OCI-LY7 (cell line): ENCODE measurements at regions not wholly inside any gene's neighbourhood (a gene's known extent, or its start where the extent isn't known, plus 50 kb on each side); places are given as distances from the start of the nearest gene placed in this dataset.

ENCODE experiments used
- BruUV-seq: library from RNA; stranded (reverse); fragments of 400-500 nt; replicated peaks from 2 replicates; lab custom pipeline; 2021; lab: Mats Ljungman, UMichigan
- CTCF ChIA-PET: fragments of 300-600 bp; sonication (Branson Sonifier 250); formaldehyde crosslinking; loops from one replicate; lab custom pipeline; 2022; ENCODE audit warnings: antibody characterized with exemption; ENCODE audit not compliant: unreplicated experiment; lab: Charles Lee
- POLR2A ChIA-PET: fragments of 300-600 bp; sonication (Branson Sonifier 250); formaldehyde crosslinking; loops from one replicate; lab custom pipeline; 2022; ENCODE audit warnings: antibody characterized with exemption; lab: Charles Lee
- DNase-seq: peaks from one replicate; pipeline ENCODE4 v3.0.0-alpha.2; 2015; ENCODE audit warnings: low spot score
- H2AFZ ChIP-seq: fragments of 200-600 bp; sonication (generic), shearing (Covaris generic); 2 replicates; pipeline ENCODE4 v1.6.1; 2014; ENCODE audit warnings: mild to moderate bottlenecking, antibody characterized with exemption, low read length, moderate library complexity
- H3K27ac ChIP-seq: fragments of 200-600 bp; sonication (generic); 2 replicates; pipeline ENCODE4 v1.5.1; 2014; ENCODE audit warnings: mixed run types, low read depth, mild to moderate bottlenecking, moderate library complexity, low read length, inconsistent platforms; ENCODE audit not compliant: poor library complexity, severe bottlenecking
- H3K36me3 ChIP-seq: fragments of 200-600 bp; sonication (generic); 2 replicates; pipeline ENCODE4 v1.6.1; 2014; ENCODE audit warnings: mild to moderate bottlenecking, antibody characterized with exemption, low read length, moderate library complexity, mixed read lengths; ENCODE audit not compliant: insufficient read depth
- H3K4me1 ChIP-seq: fragments of 200-600 bp; sonication (generic); 2 replicates; pipeline ENCODE4 v1.5.1; 2014; ENCODE audit warnings: mild to moderate bottlenecking, low read length; ENCODE audit not compliant: insufficient read depth, poor library complexity, severe bottlenecking
- H3K4me2 ChIP-seq: fragments of 200-600 bp; sonication (generic); 2 replicates; pipeline ENCODE4 v1.6.1; 2014; ENCODE audit warnings: mild to moderate bottlenecking, low read length
- H3K4me3 ChIP-seq: fragments of 200-600 bp; sonication (generic); 2 replicates; pipeline ENCODE4 v1.5.1; 2014; ENCODE audit warnings: mild to moderate bottlenecking, low read depth, low read length; ENCODE audit not compliant: poor library complexity, severe bottlenecking
- H3K79me2 ChIP-seq: fragments of 200-600 bp; sonication (generic); 2 replicates; pipeline ENCODE4 v1.6.1; 2016; ENCODE audit warnings: low read depth, mild to moderate bottlenecking, low read length, moderate library complexity, mixed read lengths; ENCODE audit not compliant: insufficient read depth
- H3K9me2 ChIP-seq: fragments of 200-600 bp; sonication (generic); 2 replicates; pipeline ENCODE4 v1.6.1; 2016; ENCODE audit warnings: mild to moderate bottlenecking, low read length, mixed read lengths; ENCODE audit not compliant: insufficient read depth
- H3K9me3 ChIP-seq: fragments of 200-600 bp; sonication (generic); 2 replicates; pipeline ENCODE4 v1.6.1; 2014; ENCODE audit warnings: mild to moderate bottlenecking, mixed run types, low read length, mixed read lengths
- H4K20me1 ChIP-seq: fragments of 200-600 bp; sonication (generic); 2 replicates; pipeline ENCODE4 v1.6.1; 2014; ENCODE audit warnings: mild to moderate bottlenecking, antibody characterized with exemption, low read length, moderate library complexity, mixed read lengths; ENCODE audit not compliant: insufficient read depth
- EZH2phosphoT487 ChIP-seq: fragments of 200-600 bp; sonication (generic); IDR thresholded peaks from 2 replicates; pipeline ENCODE4 v1.6.1; 2018; ENCODE audit warnings: low read depth, borderline replicate concordance, mild to moderate bottlenecking, mixed run types, antibody characterized with exemption, low read length, moderate library complexity, mixed read lengths
- intact Hi-C: fragments of 100-400 bp; cut with micrococcal nuclease; formaldehyde crosslinking; loops from one replicate; pipeline ENCODE4 v1.10.0; 2022; ENCODE audit not compliant: unreplicated experiment
- TF ChIP-seq, protein P1 (sequence below): fragments of 200-600 bp; sonication (generic); conservative IDR thresholded peaks from 2 replicates; pipeline ENCODE4 v1.5.1; 2014; ENCODE audit warnings: mild to moderate bottlenecking, antibody characterized with exemption, low read length, moderate library complexity, mixed read lengths

DNA sequence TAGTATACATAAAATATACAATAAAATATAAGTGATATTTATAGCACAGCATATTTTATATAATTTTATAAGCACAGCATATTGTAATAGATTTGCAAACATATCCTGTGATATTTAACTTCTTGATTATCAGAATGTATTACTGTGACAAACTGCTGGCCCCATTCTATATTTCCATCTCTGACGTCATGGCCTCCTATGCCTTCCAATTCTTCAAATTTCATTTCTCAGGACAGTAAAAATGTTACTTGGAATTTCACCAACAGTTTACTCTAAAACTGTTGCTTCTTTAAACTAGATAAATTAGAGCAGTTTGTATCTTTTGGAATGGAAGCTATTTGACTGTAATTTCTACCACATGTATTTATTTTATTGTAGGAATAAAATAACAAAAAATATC lies 102.5 kb upstream of the SLC25A13 start:
- H3K4me2 ChIP-seq = no peak overlapping the region
- intact Hi-C loops = no loop called here
- no peak for DNase-seq
- BruUV-seq = no TSS peak
- H2AFZ ChIP-seq = no peak overlapping the region
- no peaks in the 10 kb centered on the region for H3K36me3 ChIP-seq
- no peaks in the 10 kb centered on the region for H3K79me2 ChIP-seq
- POLR2A ChIA-PET = no interaction called here
- H3K4me1 ChIP-seq = peaks cover 27% of the 10 kb centered on the region
- no peaks in the 10 kb centered on the region for H3K9me3 ChIP-seq
- H3K27ac ChIP-seq = no peak overlapping the region
- no peak overlapping the region for H3K4me3 ChIP-seq
- H3K9me2 ChIP-seq = no peaks in the 10 kb centered on the region
- no peak for TF ChIP-seq EZH2phosphoT487
- TF ChIP-seq, protein P1, sequence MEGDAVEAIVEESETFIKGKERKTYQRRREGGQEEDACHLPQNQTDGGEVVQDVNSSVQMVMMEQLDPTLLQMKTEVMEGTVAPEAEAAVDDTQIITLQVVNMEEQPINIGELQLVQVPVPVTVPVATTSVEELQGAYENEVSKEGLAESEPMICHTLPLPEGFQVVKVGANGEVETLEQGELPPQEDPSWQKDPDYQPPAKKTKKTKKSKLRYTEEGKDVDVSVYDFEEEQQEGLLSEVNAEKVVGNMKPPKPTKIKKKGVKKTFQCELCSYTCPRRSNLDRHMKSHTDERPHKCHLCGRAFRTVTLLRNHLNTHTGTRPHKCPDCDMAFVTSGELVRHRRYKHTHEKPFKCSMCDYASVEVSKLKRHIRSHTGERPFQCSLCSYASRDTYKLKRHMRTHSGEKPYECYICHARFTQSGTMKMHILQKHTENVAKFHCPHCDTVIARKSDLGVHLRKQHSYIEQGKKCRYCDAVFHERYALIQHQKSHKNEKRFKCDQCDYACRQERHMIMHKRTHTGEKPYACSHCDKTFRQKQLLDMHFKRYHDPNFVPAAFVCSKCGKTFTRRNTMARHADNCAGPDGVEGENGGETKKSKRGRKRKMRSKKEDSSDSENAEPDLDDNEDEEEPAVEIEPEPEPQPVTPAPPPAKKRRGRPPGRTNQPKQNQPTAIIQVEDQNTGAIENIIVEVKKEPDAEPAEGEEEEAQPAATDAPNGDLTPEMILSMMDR = no peak
- CTCF ChIA-PET = no interaction called here
- no peaks in the 10 kb centered on the region for H4K20me1 ChIP-seq

DNA sequence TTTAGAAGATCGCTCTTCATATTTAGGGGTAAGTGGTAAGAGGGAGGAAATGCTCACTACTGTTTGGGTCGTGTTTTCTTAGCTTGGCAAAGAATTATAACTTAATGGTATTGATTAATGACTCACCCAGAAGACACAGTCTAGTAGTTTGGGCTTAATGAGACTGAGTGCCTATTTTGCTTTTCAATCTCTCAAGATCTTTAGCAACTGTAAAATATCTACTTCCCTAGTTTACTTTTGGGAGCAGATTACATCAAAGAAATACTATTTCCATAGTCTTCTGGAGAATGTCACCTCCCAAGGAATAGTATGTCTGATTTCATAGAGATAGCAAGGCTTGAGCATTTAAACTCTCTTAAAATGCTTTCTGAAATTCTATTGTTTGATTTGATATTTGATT lies 100.5 kb upstream of the SLC25A13 start:
- intact Hi-C loops = no loop called here
- Histone ChIP-seq H3K9me2 (no peaks in the 10 kb centered on the region), H3K36me3 (no peaks in the 10 kb centered on the region), H2AFZ (peak overlapping the region; percentile 62; the same call in 1 of the 2 replicates), H4K20me1 (no peaks in the 10 kb centered on the region), H3K9me3 (no peaks in the 10 kb centered on the region), H3K4me3 (no peak overlapping the region), H3K79me2 (no peaks in the 10 kb centered on the region), H3K27ac (no peak overlapping the region), H3K4me1 (peaks cover 35% of the 10 kb centered on the region), H3K4me2 (no peak overlapping the region)
- no peak for DNase-seq
- CTCF ChIA-PET = no interaction called here
- POLR2A ChIA-PET = no interaction called here
- TF ChIP-seq, protein P1 = no peak
- TF ChIP-seq EZH2phosphoT487 = no peak
- BruUV-seq = no TSS peak

DNA sequence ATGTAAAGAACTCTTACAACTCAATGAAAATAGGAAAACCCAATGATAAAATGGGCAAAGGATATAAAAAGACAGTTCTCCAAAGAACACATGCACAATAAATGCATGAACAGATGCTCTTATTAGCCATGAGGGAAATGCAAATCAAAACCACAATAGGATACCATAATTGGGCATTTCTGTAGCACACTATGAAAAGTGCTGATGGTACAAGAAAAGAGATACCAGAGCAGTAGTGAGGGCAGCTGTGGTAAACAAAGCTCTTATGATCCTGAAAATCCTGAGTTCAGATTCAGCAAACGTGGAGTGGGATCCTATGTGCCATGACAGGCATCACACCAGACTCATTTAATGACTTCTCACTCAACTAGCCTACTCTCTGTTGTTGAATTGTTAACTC lies 96.7 kb upstream of the SLC25A13 start:
- no peak overlapping the region for H2AFZ ChIP-seq
- intact Hi-C loops = loop anchor here (10.0 kb wide), 1 partner anchor 504 kb away; no protein-coding TSS in a partner anchor
- TF ChIP-seq, protein P1 = no peak
- TF ChIP-seq EZH2phosphoT487 = no peak
- H3K36me3 ChIP-seq = no peaks in the 10 kb centered on the region
- no peaks in the 10 kb centered on the region for H3K9me2 ChIP-seq
- CTCF ChIA-PET = no interaction called here
- H3K4me3 ChIP-seq = no peak overlapping the region
- no peaks in the 10 kb centered on the region for H3K9me3 ChIP-seq
- no peak overlapping the region for H3K4me2 ChIP-seq
- H3K79me2 ChIP-seq = no peaks in the 10 kb centered on the region
- no peak for DNase-seq
- H4K20me1 ChIP-seq = no peaks in the 10 kb centered on the region
- POLR2A ChIA-PET = no interaction called here
- H3K4me1 ChIP-seq = peaks cover 41% of the 10 kb centered on the region
- no peak overlapping the region for H3K27ac ChIP-seq
- BruUV-seq = no TSS peak
